GM23338 (cell line): ENCODE measurements at regions not wholly inside any gene's neighbourhood (a gene's known extent, or its start where the extent isn't known, plus 50 kb on each side); places are given as distances from the start of the nearest gene placed in this dataset.

Experiments
- ATAC-seq: fragments of 200-7000 bp; cut with Tn5 transposase; 3 replicates; pipeline ENCODE4 v1.9.1; 2020
- DNase-seq: peaks from one replicate; pipeline ENCODE4 v3.0.0-alpha.2; 2015; ENCODE audit warnings: low spot score
- H2AFZ ChIP-seq: fragments of 200-600 bp; sonication (generic); 2 replicates; pipeline ENCODE4 v1.8.0; 2016; ENCODE audit warnings: antibody characterized with exemption, mild to moderate bottlenecking, moderate library complexity
- H3F3A ChIP-seq: fragments of 200-600 bp; sonication (generic); replicated peaks from 2 replicates; pipeline ENCODE4 v1.8.0; 2017; ENCODE audit warnings: antibody characterized with exemption, mixed run types, low read depth
- H3K27ac ChIP-seq: fragments of 200-600 bp; sonication (generic); 2 replicates; pipeline ENCODE4 v1.6.1; 2016; ENCODE audit warnings: low read depth
- H3K27me3 ChIP-seq: fragments of 200-600 bp; sonication (generic); 2 replicates; pipeline ENCODE4 v1.8.0; 2016; ENCODE audit warnings: mild to moderate bottlenecking, mixed run types, moderate library complexity; ENCODE audit not compliant: insufficient read depth
- H3K36me3 ChIP-seq: fragments of 200-600 bp; sonication (generic); 2 replicates; pipeline ENCODE4 v1.8.0; 2016; ENCODE audit warnings: mild to moderate bottlenecking; ENCODE audit not compliant: insufficient read depth
- H3K4me1 ChIP-seq: fragments of 200-600 bp; sonication (generic); 2 replicates; pipeline ENCODE4 v1.8.0; 2016; ENCODE audit warnings: mild to moderate bottlenecking, moderate library complexity; ENCODE audit not compliant: insufficient read depth
- H3K4me2 ChIP-seq: fragments of 200-600 bp; sonication (generic); 2 replicates; pipeline ENCODE4 v1.7.1; 2017; ENCODE audit warnings: mixed run types
- H3K4me3 ChIP-seq: fragments of 200-600 bp; sonication (generic); 2 replicates; pipeline ENCODE4 v1.6.1; 2016; ENCODE audit warnings: mixed run types
- H3K79me2 ChIP-seq: fragments of 200-600 bp; sonication (generic); replicated peaks from 2 replicates; pipeline ENCODE4 v1.8.0; 2017; ENCODE audit warnings: mild to moderate bottlenecking; ENCODE audit not compliant: insufficient read depth
- H3K9me2 ChIP-seq: fragments of 200-600 bp; sonication (generic); 2 replicates; pipeline ENCODE4 v1.8.0; 2017; ENCODE audit not compliant: insufficient read depth
- H4K20me1 ChIP-seq: fragments of 200-600 bp; sonication (generic); replicated peaks from 2 replicates; pipeline ENCODE4 v1.8.0; 2017; ENCODE audit warnings: mild to moderate bottlenecking; ENCODE audit not compliant: insufficient read depth
- H3K27ac Mint-ChIP-seq: 2 replicates; pipeline ENCODE4 v1.8.0; 2020; ENCODE audit warnings: inconsistent platforms, mild to moderate bottlenecking, moderate library complexity, mixed read lengths
- H3K27me3 Mint-ChIP-seq: 3 replicates; pipeline ENCODE4 v1.8.0; 2022; ENCODE audit warnings: low read depth, mild to moderate bottlenecking, moderate library complexity, mixed read lengths, inconsistent platforms; ENCODE audit not compliant: insufficient read depth, poor library complexity
- H3K36me3 Mint-ChIP-seq: 3 replicates; pipeline ENCODE4 v1.8.0; 2021; ENCODE audit warnings: low read depth, mild to moderate bottlenecking, inconsistent platforms, moderate library complexity, mixed read lengths
- H3K4me1 Mint-ChIP-seq: 3 replicates; pipeline ENCODE4 v1.8.0; 2020; ENCODE audit warnings: mild to moderate bottlenecking, inconsistent platforms, mixed read lengths
- H3K4me3 Mint-ChIP-seq: 3 replicates; pipeline ENCODE4 v1.8.0; 2021; ENCODE audit warnings: moderate library complexity, mild to moderate bottlenecking, inconsistent platforms, mixed read lengths
- H3K9me3 Mint-ChIP-seq: 3 replicates; pipeline ENCODE4 v1.8.0; 2020; ENCODE audit warnings: moderate library complexity, mild to moderate bottlenecking, inconsistent platforms, mixed read lengths
- CREB1 ChIP-seq: fragments of 250-450 bp; sonication (Bioruptor Pico); IDR thresholded peaks from 2 replicates; pipeline ENCODE4 v1.5.0; 2020; ENCODE audit warnings: low read depth, mild to moderate bottlenecking, moderate library complexity
- EZH2 ChIP-seq: fragments of 200-600 bp; sonication (generic); IDR thresholded peaks from one replicate; pipeline ENCODE4 v1.8.0; 2017; ENCODE audit warnings: antibody characterized with exemption, mild to moderate bottlenecking, low read depth; ENCODE audit not compliant: unreplicated experiment
- JUNB ChIP-seq: IDR thresholded peaks from one replicate; pipeline ENCODE4 v1.6.1; 2016; ENCODE audit warnings: antibody characterized with exemption; ENCODE audit not compliant: unreplicated experiment
- NANOG ChIP-seq: IDR thresholded peaks from 2 replicates; pipeline ENCODE4 v1.6.1; 2016; ENCODE audit warnings: antibody characterized with exemption, borderline replicate concordance
- POLR2AphosphoS5 ChIP-seq: IDR thresholded peaks from 2 replicates; pipeline ENCODE4 v1.6.1; 2016; ENCODE audit warnings: antibody characterized with exemption, low read depth
- TF ChIP-seq, protein P1 (sequence below): fragments of 250-450 bp; sonication (Bioruptor Pico); IDR thresholded peaks from 2 replicates; pipeline ENCODE4 v1.5.0; 2020; ENCODE audit warnings: mild to moderate bottlenecking, moderate library complexity

GRCh38 chr6:76594109-76594508 lies 521.6 kb upstream of the IMPG1 start:
- Mint-ChIP-seq H3K4me3 (no peak overlapping the region), H3K9me3 (peaks cover 73% of the 10 kb centered on the region), H3K27ac (no peak overlapping the region), H3K27me3 (peaks cover 2% of the 10 kb centered on the region), H3K36me3 (peaks cover 89% of the 10 kb centered on the region), H3K4me1 (no peaks in the 10 kb centered on the region; the same call in 2 of the 3 replicates)
- Histone ChIP-seq H2AFZ (no peak overlapping the region), H3K4me1 (no peaks in the 10 kb centered on the region), H3K79me2 (peaks cover 6% of the 10 kb centered on the region; the same call in 1 of the 2 replicates), H4K20me1 (peaks cover 1% of the 10 kb centered on the region; the same call in 1 of the 2 replicates), H3K4me3 (no peak overlapping the region), H3K27me3 (no peaks in the 10 kb centered on the region), H3K36me3 (peaks cover 32% of the 10 kb centered on the region), H3K27ac (no peak overlapping the region), H3F3A (no peaks in the 10 kb centered on the region), H3K4me2 (no peak overlapping the region), H3K9me2 (0 out of 2 replicates have a peak, but pooled peaks cover 5% of the 10 kb centered on the region)
- no peak for ATAC-seq
- no peak for DNase-seq
- no peak for TF ChIP-seq CREB1 (CRISPR knock-in tag)
- TF ChIP-seq POLR2AphosphoS5: no peak
- TF ChIP-seq, protein P1, sequence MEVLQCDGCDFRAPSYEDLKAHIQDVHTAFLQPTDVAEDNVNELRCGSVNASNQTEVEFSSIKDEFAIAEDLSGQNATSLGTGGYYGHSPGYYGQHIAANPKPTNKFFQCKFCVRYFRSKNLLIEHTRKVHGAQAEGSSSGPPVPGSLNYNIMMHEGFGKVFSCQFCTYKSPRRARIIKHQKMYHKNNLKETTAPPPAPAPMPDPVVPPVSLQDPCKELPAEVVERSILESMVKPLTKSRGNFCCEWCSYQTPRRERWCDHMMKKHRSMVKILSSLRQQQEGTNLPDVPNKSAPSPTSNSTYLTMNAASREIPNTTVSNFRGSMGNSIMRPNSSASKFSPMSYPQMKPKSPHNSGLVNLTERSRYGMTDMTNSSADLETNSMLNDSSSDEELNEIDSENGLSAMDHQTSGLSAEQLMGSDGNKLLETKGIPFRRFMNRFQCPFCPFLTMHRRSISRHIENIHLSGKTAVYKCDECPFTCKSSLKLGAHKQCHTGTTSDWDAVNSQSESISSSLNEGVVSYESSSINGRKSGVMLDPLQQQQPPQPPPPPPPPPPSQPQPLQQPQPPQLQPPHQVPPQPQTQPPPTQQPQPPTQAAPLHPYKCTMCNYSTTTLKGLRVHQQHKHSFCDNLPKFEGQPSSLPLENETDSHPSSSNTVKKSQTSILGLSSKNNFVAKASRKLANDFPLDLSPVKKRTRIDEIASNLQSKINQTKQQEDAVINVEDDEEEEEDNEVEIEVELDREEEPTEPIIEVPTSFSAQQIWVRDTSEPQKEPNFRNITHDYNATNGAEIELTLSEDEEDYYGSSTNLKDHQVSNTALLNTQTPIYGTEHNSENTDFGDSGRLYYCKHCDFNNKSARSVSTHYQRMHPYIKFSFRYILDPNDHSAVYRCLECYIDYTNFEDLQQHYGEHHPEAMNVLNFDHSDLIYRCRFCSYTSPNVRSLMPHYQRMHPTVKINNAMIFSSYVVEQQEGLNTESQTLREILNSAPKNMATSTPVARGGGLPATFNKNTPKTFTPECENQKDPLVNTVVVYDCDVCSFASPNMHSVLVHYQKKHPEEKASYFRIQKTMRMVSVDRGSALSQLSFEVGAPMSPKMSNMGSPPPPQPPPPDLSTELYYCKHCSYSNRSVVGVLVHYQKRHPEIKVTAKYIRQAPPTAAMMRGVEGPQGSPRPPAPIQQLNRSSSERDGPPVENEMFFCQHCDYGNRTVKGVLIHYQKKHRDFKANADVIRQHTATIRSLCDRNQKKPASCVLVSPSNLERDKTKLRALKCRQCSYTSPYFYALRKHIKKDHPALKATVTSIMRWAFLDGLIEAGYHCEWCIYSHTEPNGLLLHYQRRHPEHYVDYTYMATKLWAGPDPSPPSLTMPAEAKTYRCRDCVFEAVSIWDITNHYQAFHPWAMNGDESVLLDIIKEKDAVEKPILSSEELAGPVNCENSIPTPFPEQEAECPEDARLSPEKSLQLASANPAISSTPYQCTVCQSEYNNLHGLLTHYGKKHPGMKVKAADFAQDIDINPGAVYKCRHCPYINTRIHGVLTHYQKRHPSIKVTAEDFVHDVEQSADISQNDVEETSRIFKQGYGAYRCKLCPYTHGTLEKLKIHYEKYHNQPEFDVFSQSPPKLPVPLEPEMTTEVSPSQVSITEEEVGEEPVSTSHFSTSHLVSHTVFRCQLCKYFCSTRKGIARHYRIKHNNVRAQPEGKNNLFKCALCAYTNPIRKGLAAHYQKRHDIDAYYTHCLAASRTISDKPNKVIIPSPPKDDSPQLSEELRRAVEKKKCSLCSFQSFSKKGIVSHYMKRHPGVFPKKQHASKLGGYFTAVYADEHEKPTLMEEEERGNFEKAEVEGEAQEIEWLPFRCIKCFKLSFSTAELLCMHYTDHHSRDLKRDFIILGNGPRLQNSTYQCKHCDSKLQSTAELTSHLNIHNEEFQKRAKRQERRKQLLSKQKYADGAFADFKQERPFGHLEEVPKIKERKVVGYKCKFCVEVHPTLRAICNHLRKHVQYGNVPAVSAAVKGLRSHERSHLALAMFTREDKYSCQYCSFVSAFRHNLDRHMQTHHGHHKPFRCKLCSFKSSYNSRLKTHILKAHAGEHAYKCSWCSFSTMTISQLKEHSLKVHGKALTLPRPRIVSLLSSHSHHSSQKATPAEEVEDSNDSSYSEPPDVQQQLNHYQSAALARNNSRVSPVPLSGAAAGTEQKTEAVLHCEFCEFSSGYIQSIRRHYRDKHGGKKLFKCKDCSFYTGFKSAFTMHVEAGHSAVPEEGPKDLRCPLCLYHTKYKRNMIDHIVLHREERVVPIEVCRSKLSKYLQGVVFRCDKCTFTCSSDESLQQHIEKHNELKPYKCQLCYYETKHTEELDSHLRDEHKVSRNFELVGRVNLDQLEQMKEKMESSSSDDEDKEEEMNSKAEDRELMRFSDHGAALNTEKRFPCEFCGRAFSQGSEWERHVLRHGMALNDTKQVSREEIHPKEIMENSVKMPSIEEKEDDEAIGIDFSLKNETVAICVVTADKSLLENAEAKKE (CRISPR knock-in tag): no peak

DNA sequence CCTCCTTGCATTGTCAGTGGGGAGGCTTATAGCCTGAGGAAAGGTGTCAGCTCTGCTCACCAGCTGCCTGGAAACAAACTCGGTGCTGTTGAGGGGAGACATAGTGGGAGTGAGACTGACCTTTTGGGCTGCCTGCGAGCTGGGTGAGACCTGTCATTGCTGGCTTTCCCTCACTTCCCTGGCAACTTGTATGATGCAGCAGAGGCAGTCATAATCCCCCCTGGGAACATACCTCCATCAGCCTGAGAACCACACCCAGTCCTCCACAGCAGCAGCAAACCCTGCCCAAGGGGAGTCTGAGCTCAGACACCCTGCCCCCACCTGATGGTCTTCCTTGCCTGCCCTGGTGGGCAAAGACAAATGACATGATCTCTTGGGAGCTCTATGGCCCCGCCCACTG lies 521.2 kb upstream of the IMPG1 start:
- H3K36me3 ChIP-seq: peaks cover 28% of the 10 kb centered on the region
- Mint-ChIP-seq H3K4me1 (no peaks in the 10 kb centered on the region; the same call in 2 of the 3 replicates), H3K27ac (no peak overlapping the region), H3K4me3 (no peak overlapping the region), H3K27me3 (peaks cover 2% of the 10 kb centered on the region), H3K9me3 (peaks cover 71% of the 10 kb centered on the region), H3K36me3 (peaks cover 88% of the 10 kb centered on the region)
- H3F3A ChIP-seq: no peaks in the 10 kb centered on the region
- peaks cover 4% of the 10 kb centered on the region; the same call in 1 of the 2 replicates for H4K20me1 ChIP-seq
- ATAC-seq (no peak), DNase-seq (no peak)
- 0 out of 2 replicates have a peak, but pooled peaks cover 5% of the 10 kb centered on the region for H3K9me2 ChIP-seq
- no peak overlapping the region for H2AFZ ChIP-seq
- H3K27me3 ChIP-seq: no peaks in the 10 kb centered on the region
- no peak overlapping the region for H3K4me3 ChIP-seq
- peaks cover 11% of the 10 kb centered on the region for H3K79me2 ChIP-seq
- H3K4me1 ChIP-seq: no peaks in the 10 kb centered on the region
- H3K27ac ChIP-seq: no peak overlapping the region
- H3K4me2 ChIP-seq: no peak overlapping the region
- TF ChIP-seq JUNB: no peak
- TF ChIP-seq, protein P1 (CRISPR knock-in tag): no peak
- no peak for TF ChIP-seq NANOG
- TF ChIP-seq EZH2: no peak
